HCT116 (cell line): ENCODE measurements at regions not wholly inside any gene's neighbourhood (a gene's known extent, or its start where the extent isn't known, plus 50 kb on each side); places are given as distances from the start of the nearest gene placed in this dataset.
A peak's percentile ranks its signal among the peaks of the same experiment; 100 is the strongest.

Source experiments
- ATAC-seq: fragments of 200-7000 bp; cut with Tn5 transposase; 2 replicates; pipeline ENCODE4 v1.9.1; 2020; ENCODE audit warnings: mild to moderate bottlenecking, moderate library complexity
- BruUV-seq: library from RNA; stranded (reverse); fragments of 400-500 nt; replicated peaks from 2 replicates; lab custom pipeline; 2021; lab: Mats Ljungman, UMichigan
- CTCF ChIA-PET: fragments of 300-600 bp; sonication (Branson Sonifier 250); formaldehyde crosslinking; loops from one replicate; lab custom pipeline; 2021; ENCODE audit warnings: antibody characterized with exemption; lab: Charles Lee
- POLR2A ChIA-PET: fragments of 300-600, 350-600 bp; sonication (Branson Sonifier 250); formaldehyde crosslinking; loops from one replicate; lab custom pipeline; 2021; ENCODE audit warnings: antibody characterized with exemption; lab: Charles Lee
- RAD21 ChIA-PET, 2 experiments: fragments of 300-600 bp; sonication (Branson Sonifier 250); formaldehyde crosslinking; loops; one replicate each; lab custom pipeline; 2023; ENCODE audit warnings: low total read pairs in 2 of 2; ENCODE audit not compliant: uncharacterized antibody in 2 of 2, unreplicated experiment in 2 of 2, low non-redundant PET in 1 of 2; lab: Charles Lee
- DNase-seq: peaks from one replicate; pipeline ENCODE4 v3.0.0-alpha.2; 2010; ENCODE audit warnings: low read depth, low spot score
- H2AFZ ChIP-seq: fragments of 200-600 bp; shearing (Covaris generic), sonication (generic); 2 replicates; pipeline ENCODE4 v1.6.1; 2017; ENCODE audit warnings: low read depth, mixed run types, mixed read lengths, antibody characterized with exemption, low read length; ENCODE audit not compliant: poor library complexity, severe bottlenecking
- H3K27ac ChIP-seq: 2 replicates; pipeline ENCODE4 v1.5.1; 2012; ENCODE audit warnings: low read depth, low read length
- H3K27me3 ChIP-seq: fragments of 200-600 bp; sonication (generic); 2 replicates; pipeline ENCODE4 v1.6.1; 2016; ENCODE audit warnings: mixed run types, low read length, mixed read lengths; ENCODE audit not compliant: insufficient read depth
- H3K36me3 ChIP-seq, 2 experiments: fragments of 200-500 bp in 1 of 2; fragments of 200-600 bp in 1 of 2; sonication (Bioruptor generic) in 1 of 2; sonication (generic) in 1 of 2; 2 replicates each; pipeline versions ENCODE4 v1.5.1 to v1.6.1; 2014 to 2016; ENCODE audit warnings: low read length in 2 of 2, inconsistent platforms in 1 of 2, mixed read lengths in 1 of 2, mixed run types in 1 of 2; ENCODE audit not compliant: insufficient read depth in 2 of 2, control insufficient read depth in 1 of 2
- H3K4me1 ChIP-seq, 2 experiments: fragments of 200-600 bp in 1 of 2; sonication (generic) in 1 of 2; 2 replicates each; pipeline versions ENCODE4 v1.5.1 to v1.6.1; 2012 to 2017; ENCODE audit warnings: low read length in 2 of 2, inconsistent platforms in 1 of 2, mild to moderate bottlenecking in 1 of 2, mixed read lengths in 1 of 2, mixed run types in 1 of 2, moderate library complexity in 1 of 2; ENCODE audit not compliant: insufficient read depth in 2 of 2, control insufficient read depth in 1 of 2
- H3K4me2 ChIP-seq: fragments of 200-600 bp; sonication (generic); 2 replicates; pipeline ENCODE4 v1.6.1; 2017; ENCODE audit warnings: mixed run types, low read length, mixed read lengths
- H3K4me3 ChIP-seq, 2 experiments: fragments of 200-600 bp in 1 of 2; sonication (generic) in 1 of 2; replicated peaks in 1 of 2; 2 replicates each; pipeline ENCODE4 v1.5.1; 2011 to 2016; ENCODE audit warnings: low read length in 2 of 2, control low read depth in 1 of 2, low read depth in 1 of 2, mild to moderate bottlenecking in 1 of 2, mixed read lengths in 1 of 2, mixed run types in 1 of 2
- H3K79me2 ChIP-seq: fragments of 200-600 bp; sonication (generic); 2 replicates; pipeline ENCODE4 v1.6.1; 2017; ENCODE audit warnings: mild to moderate bottlenecking, mixed run types, low read length, moderate library complexity, mixed read lengths; ENCODE audit not compliant: insufficient read depth
- H3K9ac ChIP-seq: fragments of 200-600 bp; sonication (generic); 2 replicates; pipeline ENCODE4 v1.6.1; 2016; ENCODE audit warnings: low read length, mixed read lengths
- H3K9me2 ChIP-seq: fragments of 200-600 bp; sonication (generic), shearing (Covaris generic); 2 replicates; pipeline ENCODE4 v1.6.1; 2017; ENCODE audit warnings: mixed run types, mild to moderate bottlenecking, moderate library complexity; ENCODE audit not compliant: insufficient read depth
- H3K9me3 ChIP-seq, 2 experiments: fragments of 200-500 bp in 1 of 2; fragments of 200-600 bp in 1 of 2; sonication (Bioruptor generic) in 1 of 2; sonication (generic) in 1 of 2; 2 replicates each; pipeline ENCODE4 v1.6.1; 2014 to 2017; ENCODE audit warnings: low read length in 2 of 2, mixed read lengths in 2 of 2, inconsistent platforms in 1 of 2, low read depth in 1 of 2, mild to moderate bottlenecking in 1 of 2, mixed run types in 1 of 2, moderate library complexity in 1 of 2; ENCODE audit not compliant: control insufficient read depth in 1 of 2, insufficient read depth in 1 of 2
- H4K20me1 ChIP-seq: fragments of 200-600 bp; sonication (generic), shearing (Covaris generic); 2 replicates; pipeline ENCODE4 v1.6.1; 2017; ENCODE audit warnings: mixed run types, mild to moderate bottlenecking, moderate library complexity; ENCODE audit not compliant: insufficient read depth
- CBX3 ChIP-seq: IDR thresholded peaks from 2 replicates; pipeline ENCODE4 v1.6.1; 2012; ENCODE audit warnings: low read depth
- CEBPB ChIP-seq: IDR thresholded peaks from 2 replicates; pipeline ENCODE4 v1.6.1; 2012; ENCODE audit warnings: low read depth
- RAD21 ChIP-seq: IDR thresholded peaks from 2 replicates; pipeline ENCODE4 v1.6.1; 2012; ENCODE audit warnings: low read depth, mild to moderate bottlenecking
- SRF ChIP-seq: IDR thresholded peaks from 2 replicates; pipeline ENCODE4 v1.6.1; 2012; ENCODE audit warnings: low read depth
- intact Hi-C: fragments of 100-400 bp; cut with micrococcal nuclease; formaldehyde crosslinking; loops from 2 replicates; pipeline ENCODE4 v1.10.0; 2022
- TF ChIP-seq, protein P1 (sequence below): IDR thresholded peaks from 2 replicates; pipeline ENCODE4 v1.6.1; 2012
- TF ChIP-seq, protein P2 (sequence below): IDR thresholded peaks from 2 replicates; pipeline ENCODE4 v1.6.1; 2011; ENCODE audit warnings: mild to moderate bottlenecking, low read length, moderate library complexity; ENCODE audit not compliant: insufficient replicate concordance; ENCODE audit errors: extremely low read depth
- TF ChIP-seq, protein P3 (sequence below), 3 experiments: fragments of 200-600 bp in 1 of 3; sonication (generic) in 1 of 3; IDR thresholded peaks in 2 of 3; conservative IDR thresholded peaks in 1 of 3; 2 replicates each; pipeline ENCODE4 v1.5.1; 2012 to 2017; ENCODE audit warnings: low read depth in 2 of 3, low read length in 2 of 3, antibody characterized with exemption in 1 of 3, borderline replicate concordance in 1 of 3, control low read depth in 1 of 3, mild to moderate bottlenecking in 1 of 3, mixed read lengths in 1 of 3, mixed run types in 1 of 3, moderate library complexity in 1 of 3; ENCODE audit not compliant: insufficient read depth in 1 of 3

DNA sequence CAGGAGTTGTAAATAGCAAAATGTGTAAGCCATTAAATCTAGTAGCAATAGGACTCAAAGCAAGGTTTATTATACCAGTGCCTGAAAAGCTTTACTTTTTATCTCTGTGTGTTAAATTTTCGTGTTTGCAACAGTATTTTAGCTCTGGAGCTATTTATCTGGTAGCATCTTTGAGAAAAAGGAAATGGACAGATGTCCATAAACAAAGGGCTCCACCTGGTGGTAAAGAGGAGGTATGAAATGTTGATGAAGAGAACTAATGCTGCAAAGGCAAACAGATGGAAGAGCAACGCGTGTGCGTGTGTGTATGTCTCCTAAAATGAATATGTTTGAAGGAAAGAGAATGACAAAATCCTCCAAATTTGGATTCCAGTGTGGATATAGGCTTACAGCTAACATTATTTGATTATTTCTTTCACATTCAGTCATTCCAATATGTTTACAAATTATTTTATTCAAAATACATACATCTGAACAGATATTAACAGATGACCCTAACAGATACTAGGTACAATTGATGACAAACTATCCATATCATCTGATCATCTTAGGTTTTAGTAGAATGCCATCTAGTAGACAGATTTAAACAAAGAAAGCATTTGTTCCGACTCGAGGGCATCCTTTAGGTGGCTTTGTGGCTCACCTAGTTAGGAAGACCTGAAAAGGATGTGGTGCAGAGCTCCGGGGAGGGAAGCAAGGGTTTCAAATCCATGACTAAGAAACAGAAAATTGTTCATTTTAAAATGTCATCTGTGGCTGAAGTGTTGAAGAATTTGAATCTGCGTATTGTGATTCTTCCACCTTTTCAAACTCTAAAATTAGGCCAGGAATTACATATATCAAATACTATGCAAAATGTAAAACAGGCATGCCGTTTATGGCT is 383.3 kb downstream of the MTX2 start:
- no peaks in the 10 kb centered on the region for H3K9me2 ChIP-seq
- peak overlapping the region; percentile 91 for H2AFZ ChIP-seq
- no peaks in the 10 kb centered on the region for H3K9me3 ChIP-seq
- ChIA-PET POLR2A (interaction anchor here (0.8 kb wide), 1 partner anchor 526 kb away, joined by 5 read pairs; no protein-coding TSS in a partner anchor), CTCF (interaction anchor here (0.6 to 3.9 kb wide), 28 partner anchors 9 to 542 kb away, joined by 3 to 66 read pairs (median 6); no protein-coding TSS in a partner anchor), RAD21 (interaction anchor here (0.9 to 1.2 kb wide), 2 partner anchors 512 to 526 kb away, joined by 3 to 4 read pairs; no protein-coding TSS in a partner anchor)
- no TSS peak for BruUV-seq
- H3K79me2 ChIP-seq: no peaks in the 10 kb centered on the region
- no peak overlapping the region for H3K27ac ChIP-seq
- peaks cover 7% of the 10 kb centered on the region for H3K27me3 ChIP-seq
- intact Hi-C loops: loop anchor here (2.0 to 10.0 kb wide), 5 partner anchors 100 to 1105 kb away; no protein-coding TSS in a partner anchor
- TF ChIP-seq, protein P1, sequence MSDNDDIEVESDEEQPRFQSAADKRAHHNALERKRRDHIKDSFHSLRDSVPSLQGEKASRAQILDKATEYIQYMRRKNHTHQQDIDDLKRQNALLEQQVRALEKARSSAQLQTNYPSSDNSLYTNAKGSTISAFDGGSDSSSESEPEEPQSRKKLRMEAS: 0 out of 2 replicates have a peak, but pooled peaks have one; percentile 22
- peak; percentile 75 for TF ChIP-seq RAD21
- no peak for TF ChIP-seq CEBPB
- no peak for TF ChIP-seq SRF
- TF ChIP-seq, protein P2, sequence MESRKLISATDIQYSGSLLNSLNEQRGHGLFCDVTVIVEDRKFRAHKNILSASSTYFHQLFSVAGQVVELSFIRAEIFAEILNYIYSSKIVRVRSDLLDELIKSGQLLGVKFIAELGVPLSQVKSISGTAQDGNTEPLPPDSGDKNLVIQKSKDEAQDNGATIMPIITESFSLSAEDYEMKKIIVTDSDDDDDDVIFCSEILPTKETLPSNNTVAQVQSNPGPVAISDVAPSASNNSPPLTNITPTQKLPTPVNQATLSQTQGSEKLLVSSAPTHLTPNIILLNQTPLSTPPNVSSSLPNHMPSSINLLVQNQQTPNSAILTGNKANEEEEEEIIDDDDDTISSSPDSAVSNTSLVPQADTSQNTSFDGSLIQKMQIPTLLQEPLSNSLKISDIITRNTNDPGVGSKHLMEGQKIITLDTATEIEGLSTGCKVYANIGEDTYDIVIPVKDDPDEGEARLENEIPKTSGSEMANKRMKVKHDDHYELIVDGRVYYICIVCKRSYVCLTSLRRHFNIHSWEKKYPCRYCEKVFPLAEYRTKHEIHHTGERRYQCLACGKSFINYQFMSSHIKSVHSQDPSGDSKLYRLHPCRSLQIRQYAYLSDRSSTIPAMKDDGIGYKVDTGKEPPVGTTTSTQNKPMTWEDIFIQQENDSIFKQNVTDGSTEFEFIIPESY: no peak
- TF ChIP-seq, protein P3, sequence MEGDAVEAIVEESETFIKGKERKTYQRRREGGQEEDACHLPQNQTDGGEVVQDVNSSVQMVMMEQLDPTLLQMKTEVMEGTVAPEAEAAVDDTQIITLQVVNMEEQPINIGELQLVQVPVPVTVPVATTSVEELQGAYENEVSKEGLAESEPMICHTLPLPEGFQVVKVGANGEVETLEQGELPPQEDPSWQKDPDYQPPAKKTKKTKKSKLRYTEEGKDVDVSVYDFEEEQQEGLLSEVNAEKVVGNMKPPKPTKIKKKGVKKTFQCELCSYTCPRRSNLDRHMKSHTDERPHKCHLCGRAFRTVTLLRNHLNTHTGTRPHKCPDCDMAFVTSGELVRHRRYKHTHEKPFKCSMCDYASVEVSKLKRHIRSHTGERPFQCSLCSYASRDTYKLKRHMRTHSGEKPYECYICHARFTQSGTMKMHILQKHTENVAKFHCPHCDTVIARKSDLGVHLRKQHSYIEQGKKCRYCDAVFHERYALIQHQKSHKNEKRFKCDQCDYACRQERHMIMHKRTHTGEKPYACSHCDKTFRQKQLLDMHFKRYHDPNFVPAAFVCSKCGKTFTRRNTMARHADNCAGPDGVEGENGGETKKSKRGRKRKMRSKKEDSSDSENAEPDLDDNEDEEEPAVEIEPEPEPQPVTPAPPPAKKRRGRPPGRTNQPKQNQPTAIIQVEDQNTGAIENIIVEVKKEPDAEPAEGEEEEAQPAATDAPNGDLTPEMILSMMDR (IDR thresholded peaks at IDR 0.05 in 2 of 3, conservative IDR thresholded peaks at IDR 0.05 in 1 of 3; ENCODE audit: borderline replicate concordance in 1 of 3, insufficient read depth in 1 of 3, low read depth in 2 of 3, low read length in 2 of 3): peak; percentile 61 to 86 (median 71); a peak in 5 of 6 replicates
- TF ChIP-seq CBX3: peak; percentile 44; the same call in 1 of the 2 replicates
- peak overlapping the region; percentile 21; the same call in 1 of the 2 replicates for H3K4me2 ChIP-seq
- no peaks in the 10 kb centered on the region for H4K20me1 ChIP-seq
- peaks cover 2 to 13% of the 10 kb centered on the region in 2 experiments; a peak in 2 of 4 replicates for H3K4me1 ChIP-seq
- ATAC-seq (peak; percentile 67), DNase-seq (peak; percentile 39)
- no peaks in the 10 kb centered on the region for H3K36me3 ChIP-seq
- H3K9ac ChIP-seq: no peak overlapping the region
- H3K4me3 ChIP-seq: no peak overlapping the region
